Heart left ventricle (tissue), 16 donors: ENCODE measurements at regions not wholly inside any gene's neighbourhood (a gene's known extent, or its start where the extent isn't known, plus 50 kb on each side); places are given as distances from the start of the nearest gene placed in this dataset.

Experiments used
- ATAC-seq, 4 donors: fragments of 200-7000 bp; cut with Tn5 transposase; one replicate each; pipeline ENCODE4 v1.9.1; 2020 to 2022; ENCODE audit warnings: moderate library complexity in 4 of 4, mild to moderate bottlenecking in 3 of 4, moderate number of reproducible peaks in 1 of 4
- DNase-seq, 5 donors: peaks; one replicate each; pipeline ENCODE4 v3.0.0-alpha.2; 2020
- H3K27ac ChIP-seq, 12 donors: fragments of 200-600 bp; sonication (generic) in 4 of 12; one replicate each; pipeline versions ENCODE4 v1.5.0 to v1.8.0; 2016 to 2022; ENCODE audit warnings: mild to moderate bottlenecking in 2 of 12
- H3K27me3 ChIP-seq, 9 donors: fragments of 200-600 bp; sonication (generic) in 2 of 9; one replicate each; pipeline versions ENCODE4 v1.5.1 to v1.8.0; 2016 to 2022; ENCODE audit warnings: mild to moderate bottlenecking in 3 of 9
- H3K36me3 ChIP-seq, 9 donors: fragments of 200-600 bp; sonication (generic) in 2 of 9; one replicate each; pipeline versions ENCODE4 v1.5.0 to v1.8.0; 2018 to 2022; ENCODE audit warnings: mild to moderate bottlenecking in 2 of 9
- H3K4me1 ChIP-seq, 12 donors: fragments of 200-600 bp; sonication (generic) in 4 of 12; one replicate each; pipeline versions ENCODE4 v1.5.0 to v1.8.0; 2016 to 2022; ENCODE audit warnings: mild to moderate bottlenecking in 3 of 12
- H3K4me3 ChIP-seq, 12 donors: fragments of 200-600 bp; sonication (generic) in 4 of 12; one replicate each; pipeline versions ENCODE4 v1.5.0 to v1.8.0; 2017 to 2022; ENCODE audit warnings: mild to moderate bottlenecking in 9 of 12, moderate library complexity in 4 of 12
- H3K9me3 ChIP-seq, 12 donors: fragments of 200-600 bp; sonication (generic) in 4 of 12; one replicate each; pipeline versions ENCODE4 v1.5.0 to v1.8.0; 2016 to 2022; ENCODE audit warnings: mild to moderate bottlenecking in 1 of 12
- CTCF ChIP-seq, 12 donors: fragments of 200-600 bp; sonication (generic) in 4 of 12; IDR thresholded peaks; one replicate each; pipeline versions ENCODE4 v1.5.0 to v1.8.0; 2018 to 2022; ENCODE audit warnings: antibody characterized with exemption in 12 of 12, mild to moderate bottlenecking in 5 of 12
- POLR2A ChIP-seq, 2 donors: fragments of 450-650 bp; IDR thresholded peaks; one replicate each; pipeline ENCODE4 v1.6.1; 2017; ENCODE audit warnings: antibody characterized with exemption in 2 of 2, mild to moderate bottlenecking in 2 of 2, moderate library complexity in 2 of 2
- WGBS, 4 donors: extraction: QIAGEN DNeasy Blood & Tissue Kit in 2 of 4; methylation state at CpG; one replicate each; pipeline versions ENCODE4 v1.1.5 to v1.1.7; 2013 to 2018; 5-methylcytosine and 5-hydroxymethylcytosine counted together
- intact Hi-C, 10 donors: fragments of 100-400 bp; cut with DNase I; formaldehyde crosslinking; loops; one replicate each; pipeline versions ENCODE4 v1.11.1 to v1.14.2; 2022
- donor health status: ischemic (EF 13 %, LVEDD 7.1; RV severe dilation, severe dysfunction).
- donor health status: healthy with polysubstance abuse.
- donor health status: DM: no; HTN: yes; CAD: no.
- donor health status: DM: no; HTN: no; CAD: no.
- donor health status: ischemic (EF 25% LVEDD 6.9; RV normal size, moderate dysfunction).
- donor health status: ischemic (EF 25% LVEDD 5.7; RV mildly dilated, moderate dysfunction).
- donor health status: healthy.
- donor health status: DM: yes; HTN: yes; CAD: no.
- donor health status: ischemic (EF 35%, LVEDD 5.7; RV mildly dilated, moderate dysfunction).
- donor health status: nonischemic (EF 11% LVEDD 7.7; RV severe dilation, severe dysfunction).
- donor health status: DM: yes; HTN: yes; CAD: no.
- donor health status: PGD.
- donor health status: ischemic (EF 29% LVEDD 5.4; RV normal size, mild dysfunction).
- donor health status: nonischemic (EF 23%, LVEDD 6.1; RV moderate dilation, normal function).

GRCh38 chr13:73715114-73715910 lies 418.9 kb downstream of the KLF12 start:
- TF ChIP-seq POLR2A (IDR thresholded peaks at IDR 0.05) (no peak), CTCF (IDR thresholded peaks at IDR 0.05) (no peak)
- Histone ChIP-seq H3K4me1 (peaks cover 0 to 21% (median 11%) of the 10 kb centered on the region in 12 donors), H3K9me3 (no peaks in the 10 kb centered on the region), H3K4me3 (no peak overlapping the region), H3K36me3 (peaks cover 0 to 57% (median 15%) of the 10 kb centered on the region in 9 donors), H3K27me3 (no peaks in the 10 kb centered on the region), H3K27ac (peak overlapping the region in 1 of 12 donors; percentile 46)
- DNase-seq (no peak), ATAC-seq (no peak)
- 95 to 97% (median 96%) methylated on average over 15 of the region's 15 CpGs for WGBS, 4 donors
- intact Hi-C loops: no loop called here

- no peaks in the 10 kb centered on the region for H3K27me3 ChIP-seq
- intact Hi-C loops: no loop called here
- ATAC-seq (no peak), DNase-seq (no peak)
- no peak overlapping the region for H3K27ac ChIP-seq
- H3K9me3 ChIP-seq: no peaks in the 10 kb centered on the region
- WGBS, 4 donors: 91 to 99% (median 95%) methylated on average over 2 of the region's 2 CpGs
- H3K36me3 ChIP-seq: peaks cover 0 to 59% (median 15%) of the 10 kb centered on the region in 9 donors
- no peak for TF ChIP-seq CTCF (IDR thresholded peaks at IDR 0.05)
- no peak for TF ChIP-seq POLR2A (IDR thresholded peaks at IDR 0.05)
- H3K4me3 ChIP-seq: no peak overlapping the region
- peaks cover 0 to 21% (median 11%) of the 10 kb centered on the region in 12 donors for H3K4me1 ChIP-seq
Measured at GRCh38 chr13:73714522-73714921, 419.7 kb downstream of the KLF12 start.

GRCh38 chr13:73708393-73708985 lies 425.7 kb downstream of the KLF12 start:
- peak in 3 of 4 donors; percentile 64 to 72 (median 71) for ATAC-seq
- DNase-seq: peak in 1 of 5 donors; percentile 24
- H3K27ac ChIP-seq: no peak overlapping the region
- H3K4me1 ChIP-seq: no peaks in the 10 kb centered on the region
- no peaks in the 10 kb centered on the region for H3K9me3 ChIP-seq
- TF ChIP-seq POLR2A (IDR thresholded peaks at IDR 0.05) (no peak), CTCF (IDR thresholded peaks at IDR 0.05) (peak; percentile 54 to 81 (median 72))
- peaks cover 0 to 73% (median 15%) of the 10 kb centered on the region in 9 donors for H3K36me3 ChIP-seq
- intact Hi-C loops: loop anchor here in 9 of 10 donors (2.0 to 10.0 kb wide), 11 partner anchors 644 to 904 kb away; partner anchors contain the start of gene KLF5 (in 4 of the 9)
- H3K27me3 ChIP-seq: no peaks in the 10 kb centered on the region
- no peak overlapping the region for H3K4me3 ChIP-seq
- WGBS, 4 donors: 28 to 42% (median 39%) methylated on average over 1 of the region's 1 CpG

- no peak for TF ChIP-seq CTCF (IDR thresholded peaks at IDR 0.05)
- TF ChIP-seq POLR2A (IDR thresholded peaks at IDR 0.05): no peak
- H3K9me3 ChIP-seq: no peaks in the 10 kb centered on the region
- DNase-seq (no peak), ATAC-seq (no peak)
- intact Hi-C loops: loop anchor here in 6 of 10 donors (10.0 kb wide), 5 partner anchors 640 to 900 kb away; partner anchors contain the start of gene KLF5 (in 2 of the 6)
- no peaks in the 10 kb centered on the region for H3K27me3 ChIP-seq
- peaks cover 0 to 45% (median 7%) of the 10 kb centered on the region in 9 donors for H3K36me3 ChIP-seq
- WGBS, 4 donors: 90 to 95% (median 94%) methylated on average over 5 of the region's 5 CpGs
- H3K4me1 ChIP-seq: peaks cover 0 to 5% (median 0%) of the 10 kb centered on the region in 12 donors
- H3K27ac ChIP-seq: no peak overlapping the region
- H3K4me3 ChIP-seq: no peak overlapping the region
Measured at GRCh38 chr13:73704587-73704986, 429.6 kb downstream of the KLF12 start.
